G401.6 (cell line): ENCODE measurements at regions not wholly inside any gene's neighbourhood (a gene's known extent, or its start where the extent isn't known, plus 50 kb on each side); places are given as distances from the start of the nearest gene placed in this dataset.
"Not testable (repeated sequence)": the region's sequence is repeated elsewhere in the genome, so short reads cannot be mapped to it uniquely, and the experiment has no call there.

Source experiments
- FAIRE-seq: peaks from 2 replicates; lab custom pipeline; 2012; peaks lifted over from hg19 to GRCh38; lab: Jason Lieb, UNC

GRCh38 chr21:10325546-10325945 is 195.8 kb upstream of the TPTE start:
- not testable (repeated sequence) for FAIRE-seq

- FAIRE-seq = not testable (repeated sequence)
Measured at GRCh38 chr21:10326146-10326545, 195.2 kb upstream of the TPTE start.

GRCh38 chr21:10328646-10329045 is 192.7 kb upstream of the TPTE start:
- not testable (repeated sequence) for FAIRE-seq

- FAIRE-seq = not testable (repeated sequence)
Measured at GRCh38 chr21:10330641-10331119, 190.7 kb upstream of the TPTE start.

GRCh38 chr21:10331134-10331533 is 190.2 kb upstream of the TPTE start:
- not testable (repeated sequence) for FAIRE-seq

GRCh38 chr21:10332935-10333334 is 188.4 kb upstream of the TPTE start:
- not testable (repeated sequence) for FAIRE-seq

- FAIRE-seq = not testable (repeated sequence)
Measured at GRCh38 chr21:10334391-10334790, 187.0 kb upstream of the TPTE start.

- FAIRE-seq = not testable (repeated sequence)
Measured at GRCh38 chr21:10342261-10342956, 179.0 kb upstream of the TPTE start.

- not testable (repeated sequence) for FAIRE-seq
Measured at GRCh38 chr21:10343146-10343935, 178.0 kb upstream of the TPTE start.

GRCh38 chr21:10344266-10344665 is 177.1 kb upstream of the TPTE start:
- not testable (repeated sequence) for FAIRE-seq

GRCh38 chr21:10345178-10345612 is 176.2 kb upstream of the TPTE start:
- FAIRE-seq = not testable (repeated sequence)

GRCh38 chr21:10346249-10346648 is 175.1 kb upstream of the TPTE start:
- not testable (repeated sequence) for FAIRE-seq

GRCh38 chr21:10346933-10347615 is 174.3 kb upstream of the TPTE start:
- FAIRE-seq = not testable (repeated sequence)

GRCh38 chr21:10347675-10348074 is 173.7 kb upstream of the TPTE start:
- FAIRE-seq = not testable (repeated sequence)

GRCh38 chr21:10348150-10348549 is 173.2 kb upstream of the TPTE start:
- not testable (repeated sequence) for FAIRE-seq

GRCh38 chr21:10354851-10355578 is 166.4 kb upstream of the TPTE start:
- FAIRE-seq = not testable (repeated sequence)

- not testable (repeated sequence) for FAIRE-seq
Measured at GRCh38 chr21:10359120-10359519, 162.3 kb upstream of the TPTE start.

- FAIRE-seq = not testable (repeated sequence)
Measured at GRCh38 chr21:10359911-10360310, 161.5 kb upstream of the TPTE start.

GRCh38 chr21:10361214-10361736 is 160.1 kb upstream of the TPTE start:
- not testable (repeated sequence) for FAIRE-seq

GRCh38 chr21:10362816-10363215 is 158.6 kb upstream of the TPTE start:
- FAIRE-seq = not testable (repeated sequence)

- not testable (repeated sequence) for FAIRE-seq
Measured at GRCh38 chr21:10363321-10363720, 158.1 kb upstream of the TPTE start.
